AG09319 (cell line): ENCODE measurements at regions not wholly inside any gene's neighbourhood (a gene's known extent, or its start where the extent isn't known, plus 50 kb on each side); places are given as distances from the start of the nearest gene placed in this dataset.

Experiments
- DNase-seq: peaks from one replicate; pipeline ENCODE4 v3.0.0-alpha.2; 2010; ENCODE audit warnings: low read depth; ENCODE audit errors: extremely low read depth
- CTCF ChIP-seq: IDR thresholded peaks from 2 replicates; pipeline ENCODE4 v1.5.1; 2011; ENCODE audit warnings: low read depth, mild to moderate bottlenecking, inconsistent platforms, low read length, moderate library complexity

GRCh38 chr4:141390571-141390970, 169.9 kb downstream of the ZNF330 start:
- TF ChIP-seq CTCF = no peak
- DNase-seq = no peak

- no peak for DNase-seq
- TF ChIP-seq CTCF = no peak
Observed at GRCh38 chr4:141391293-141391692, 170.6 kb downstream of the ZNF330 start.

- no peak for DNase-seq
- TF ChIP-seq CTCF = no peak
Observed at GRCh38 chr4:141391771-141392170, 171.1 kb downstream of the ZNF330 start.

- no peak for DNase-seq
- TF ChIP-seq CTCF = no peak
Observed at GRCh38 chr4:141395246-141395830, 174.6 kb downstream of the ZNF330 start.

GRCh38 chr4:141395919-141396318, 175.2 kb downstream of the ZNF330 start:
- DNase-seq = no peak
- TF ChIP-seq CTCF = no peak

- no peak for TF ChIP-seq CTCF
- DNase-seq = no peak
Observed at GRCh38 chr4:141402712-141403111, 182.0 kb downstream of the ZNF330 start.

GRCh38 chr4:141403782-141404181, 183.1 kb downstream of the ZNF330 start:
- TF ChIP-seq CTCF = no peak
- no peak for DNase-seq
